HFFc6 (cell line): ENCODE measurements at regions not wholly inside any gene's neighbourhood (a gene's known extent, or its start where the extent isn't known, plus 50 kb on each side); places are given as distances from the start of the nearest gene placed in this dataset.

Experiments
- DNase-seq: peaks from one replicate; pipeline ENCODE4 v3.0.0-alpha.2; 2018
- H3K27ac Mint-ChIP-seq: 2 replicates; pipeline ENCODE4 v1.8.0; 2020; ENCODE audit warnings: mild to moderate bottlenecking, mixed read lengths
- H3K27me3 Mint-ChIP-seq: 2 replicates; pipeline ENCODE4 v1.8.0; 2021; ENCODE audit warnings: mild to moderate bottlenecking, moderate library complexity, mixed read lengths; ENCODE audit not compliant: insufficient read depth
- H3K36me3 Mint-ChIP-seq: 2 replicates; pipeline ENCODE4 v1.8.0; 2021; ENCODE audit warnings: low read depth, mixed read lengths
- H3K4me1 Mint-ChIP-seq: 2 replicates; pipeline ENCODE4 v1.8.0; 2020; ENCODE audit warnings: low read depth, mixed read lengths
- H3K4me3 Mint-ChIP-seq: 2 replicates; pipeline ENCODE4 v1.8.0; 2020; ENCODE audit warnings: mild to moderate bottlenecking, moderate library complexity, mixed read lengths
- H3K9me3 Mint-ChIP-seq: 2 replicates; pipeline ENCODE4 v1.8.0; 2020; ENCODE audit warnings: mild to moderate bottlenecking, mixed read lengths
- CTCF ChIP-seq: fragments of 200-600 bp; sonication (generic); IDR thresholded peaks from 2 replicates; pipeline ENCODE4 v1.5.0; 2021; ENCODE audit warnings: antibody characterized with exemption, mild to moderate bottlenecking

- Mint-ChIP-seq H3K36me3 (no peaks in the 10 kb centered on the region; the same call in 1 of the 2 replicates), H3K4me1 (peaks cover 2% of the 10 kb centered on the region; the same call in 1 of the 2 replicates), H3K4me3 (no peak overlapping the region), H3K9me3 (peaks cover 7% of the 10 kb centered on the region), H3K27ac (no peak overlapping the region), H3K27me3 (no peaks in the 10 kb centered on the region)
- no peak for TF ChIP-seq CTCF
- no peak for DNase-seq
These were observed 314.3 kb upstream of the ETAA1 start for GRCh38 chr2:67082813-67083212.

GRCh38 chr2:67083951-67084350 lies 313.2 kb upstream of the ETAA1 start:
- no peak overlapping the region for H3K4me3 Mint-ChIP-seq
- no peaks in the 10 kb centered on the region; the same call in 1 of the 2 replicates for H3K36me3 Mint-ChIP-seq
- no peak for DNase-seq
- H3K27me3 Mint-ChIP-seq = no peaks in the 10 kb centered on the region
- peaks cover 10% of the 10 kb centered on the region; the same call in 1 of the 2 replicates for H3K4me1 Mint-ChIP-seq
- TF ChIP-seq CTCF = no peak
- H3K9me3 Mint-ChIP-seq = peaks cover 7% of the 10 kb centered on the region
- H3K27ac Mint-ChIP-seq = no peak overlapping the region

- no peaks in the 10 kb centered on the region for H3K27me3 Mint-ChIP-seq
- DNase-seq = no peak
- TF ChIP-seq CTCF = no peak
- H3K4me1 Mint-ChIP-seq = peaks cover 10% of the 10 kb centered on the region; the same call in 1 of the 2 replicates
- no peak overlapping the region for H3K27ac Mint-ChIP-seq
- H3K9me3 Mint-ChIP-seq = peaks cover 7% of the 10 kb centered on the region
- H3K36me3 Mint-ChIP-seq = no peaks in the 10 kb centered on the region
- no peak overlapping the region for H3K4me3 Mint-ChIP-seq
These were observed 312.0 kb upstream of the ETAA1 start for GRCh38 chr2:67085146-67085545.

GRCh38 chr2:67091681-67092080 lies 305.5 kb upstream of the ETAA1 start:
- no peak for TF ChIP-seq CTCF
- no peaks in the 10 kb centered on the region for H3K36me3 Mint-ChIP-seq
- peaks cover 10% of the 10 kb centered on the region; the same call in 1 of the 2 replicates for H3K4me1 Mint-ChIP-seq
- DNase-seq = no peak
- H3K27ac Mint-ChIP-seq = no peak overlapping the region
- no peaks in the 10 kb centered on the region for H3K27me3 Mint-ChIP-seq
- no peak overlapping the region for H3K4me3 Mint-ChIP-seq
- no peaks in the 10 kb centered on the region for H3K9me3 Mint-ChIP-seq

GRCh38 chr2:67095121-67095520 lies 302.0 kb upstream of the ETAA1 start:
- Mint-ChIP-seq H3K4me3 (no peak overlapping the region), H3K4me1 (no peaks in the 10 kb centered on the region), H3K36me3 (no peaks in the 10 kb centered on the region), H3K27me3 (no peaks in the 10 kb centered on the region), H3K9me3 (no peaks in the 10 kb centered on the region), H3K27ac (no peak overlapping the region)
- no peak for TF ChIP-seq CTCF
- DNase-seq = no peak

GRCh38 chr2:67096886-67097285 lies 300.2 kb upstream of the ETAA1 start:
- Mint-ChIP-seq H3K36me3 (no peaks in the 10 kb centered on the region), H3K27ac (no peak overlapping the region), H3K9me3 (no peaks in the 10 kb centered on the region), H3K27me3 (no peaks in the 10 kb centered on the region), H3K4me1 (no peaks in the 10 kb centered on the region), H3K4me3 (no peak overlapping the region)
- DNase-seq = no peak
- TF ChIP-seq CTCF = no peak
